ENCODE measurements at regions not wholly inside any gene's neighbourhood (a gene's known extent, or its start where the extent isn't known, plus 50 kb on each side); places are given as distances from the start of the nearest gene placed in this dataset.

DNA sequence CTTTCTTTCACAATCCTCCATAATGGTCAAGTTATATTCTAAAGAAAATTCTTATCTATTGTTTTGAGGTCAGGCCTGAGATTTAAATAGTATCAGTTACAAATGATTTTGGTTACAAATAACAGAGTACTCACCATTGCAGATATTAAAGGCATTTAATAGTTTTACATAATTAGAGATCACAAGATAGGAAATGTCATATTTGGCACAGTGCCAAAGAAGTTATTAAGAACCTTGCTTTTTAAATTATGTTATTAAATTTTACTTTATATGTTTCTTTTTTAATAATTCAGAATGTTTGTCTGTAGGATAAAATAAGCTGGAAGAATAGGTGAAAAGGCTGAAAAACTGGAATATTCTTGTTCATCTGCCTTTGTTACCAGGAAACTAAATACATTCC, 1174.7 kb downstream of the PCDH18 start:
- no TSS peak for BruUV-seq (replicated peaks)
- Histone ChIP-seq H3K27me3 (ENCODE audit: insufficient read depth, low read length) (no peaks in the 10 kb centered on the region), H3K4me2 (ENCODE audit: low read length) (no peak overlapping the region), H3K9me3 (ENCODE audit: control insufficient read depth in 1 of 2, insufficient read depth in 1 of 2, low read depth in 1 of 2, low read length in 2 of 2) (no peaks in the 10 kb centered on the region), H3K79me2 (ENCODE audit: insufficient read depth, low read length) (no peaks in the 10 kb centered on the region), H3K4me3 (replicated peaks in 1 of 2; ENCODE audit: low read depth in 1 of 2, low read length in 2 of 2) (no peak overlapping the region), H4K20me1 (ENCODE audit: insufficient read depth) (no peaks in the 10 kb centered on the region), H3K36me3 (ENCODE audit: control insufficient read depth in 1 of 2, insufficient read depth in 2 of 2, low read length in 2 of 2) (no peaks in the 10 kb centered on the region), H3K27ac (ENCODE audit: low read depth, low read length) (no peak overlapping the region), H3K4me1 (ENCODE audit: control insufficient read depth in 1 of 2, insufficient read depth in 2 of 2, low read length in 2 of 2) (no peaks in the 10 kb centered on the region), H3K9me2 (ENCODE audit: insufficient read depth) (0 out of 2 replicates have a peak, but pooled peaks cover 4% of the 10 kb centered on the region), H3K9ac (ENCODE audit: low read length) (no peak overlapping the region), H2AFZ (ENCODE audit: low read depth, low read length, poor library complexity, severe bottlenecking) (no peak overlapping the region)
- POLR2A ChIA-PET, result no interaction called here
- ATAC-seq (no peak), DNase-seq (ENCODE audit: low read depth, low spot score) (no peak)
- RAD21 ChIA-PET (ENCODE audit: low non-redundant PET in 1 of 2, low total read pairs in 2 of 2, uncharacterized antibody in 2 of 2, unreplicated experiment in 2 of 2), result no interaction called here
- TF ChIP-seq, protein P1, sequence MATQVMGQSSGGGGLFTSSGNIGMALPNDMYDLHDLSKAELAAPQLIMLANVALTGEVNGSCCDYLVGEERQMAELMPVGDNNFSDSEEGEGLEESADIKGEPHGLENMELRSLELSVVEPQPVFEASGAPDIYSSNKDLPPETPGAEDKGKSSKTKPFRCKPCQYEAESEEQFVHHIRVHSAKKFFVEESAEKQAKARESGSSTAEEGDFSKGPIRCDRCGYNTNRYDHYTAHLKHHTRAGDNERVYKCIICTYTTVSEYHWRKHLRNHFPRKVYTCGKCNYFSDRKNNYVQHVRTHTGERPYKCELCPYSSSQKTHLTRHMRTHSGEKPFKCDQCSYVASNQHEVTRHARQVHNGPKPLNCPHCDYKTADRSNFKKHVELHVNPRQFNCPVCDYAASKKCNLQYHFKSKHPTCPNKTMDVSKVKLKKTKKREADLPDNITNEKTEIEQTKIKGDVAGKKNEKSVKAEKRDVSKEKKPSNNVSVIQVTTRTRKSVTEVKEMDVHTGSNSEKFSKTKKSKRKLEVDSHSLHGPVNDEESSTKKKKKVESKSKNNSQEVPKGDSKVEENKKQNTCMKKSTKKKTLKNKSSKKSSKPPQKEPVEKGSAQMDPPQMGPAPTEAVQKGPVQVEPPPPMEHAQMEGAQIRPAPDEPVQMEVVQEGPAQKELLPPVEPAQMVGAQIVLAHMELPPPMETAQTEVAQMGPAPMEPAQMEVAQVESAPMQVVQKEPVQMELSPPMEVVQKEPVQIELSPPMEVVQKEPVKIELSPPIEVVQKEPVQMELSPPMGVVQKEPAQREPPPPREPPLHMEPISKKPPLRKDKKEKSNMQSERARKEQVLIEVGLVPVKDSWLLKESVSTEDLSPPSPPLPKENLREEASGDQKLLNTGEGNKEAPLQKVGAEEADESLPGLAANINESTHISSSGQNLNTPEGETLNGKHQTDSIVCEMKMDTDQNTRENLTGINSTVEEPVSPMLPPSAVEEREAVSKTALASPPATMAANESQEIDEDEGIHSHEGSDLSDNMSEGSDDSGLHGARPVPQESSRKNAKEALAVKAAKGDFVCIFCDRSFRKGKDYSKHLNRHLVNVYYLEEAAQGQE (IDR thresholded peaks at IDR 0.05; ENCODE audit: low read depth), result no peak
- TF ChIP-seq SP1 (IDR thresholded peaks at IDR 0.05; ENCODE audit: low read depth) (no peak), YY1 (IDR thresholded peaks at IDR 0.05; ENCODE audit: extremely low read depth, insufficient replicate concordance, low read depth, low read length) (no peak), JUND (IDR thresholded peaks at IDR 0.05) (no peak), RAD21 (IDR thresholded peaks at IDR 0.05; ENCODE audit: low read depth) (no peak), ELF1 (IDR thresholded peaks at IDR 0.05; ENCODE audit: borderline replicate concordance, low read depth) (no peak), POLR2A (IDR thresholded peaks at IDR 0.05; ENCODE audit: borderline replicate concordance, extremely low read depth, insufficient read depth, insufficient read length) (no peak), SRF (IDR thresholded peaks at IDR 0.05; ENCODE audit: low read depth) (no peak), EZH2phosphoT487 (IDR thresholded peaks at IDR 0.05; ENCODE audit: borderline replicate concordance) (no peak), TCF7L2 (IDR thresholded peaks at IDR 0.05; ENCODE audit: borderline replicate concordance, extremely low read depth, insufficient read depth, insufficient read length) (no peak), ZFX (IDR thresholded peaks at IDR 0.05) (no peak), FOSL1 (IDR thresholded peaks at IDR 0.05; ENCODE audit: low read depth) (no peak)
- TF ChIP-seq, protein P2, sequence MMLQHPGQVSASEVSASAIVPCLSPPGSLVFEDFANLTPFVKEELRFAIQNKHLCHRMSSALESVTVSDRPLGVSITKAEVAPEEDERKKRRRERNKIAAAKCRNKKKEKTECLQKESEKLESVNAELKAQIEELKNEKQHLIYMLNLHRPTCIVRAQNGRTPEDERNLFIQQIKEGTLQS (IDR thresholded peaks at IDR 0.05), result no peak
- TF ChIP-seq, protein P3, sequence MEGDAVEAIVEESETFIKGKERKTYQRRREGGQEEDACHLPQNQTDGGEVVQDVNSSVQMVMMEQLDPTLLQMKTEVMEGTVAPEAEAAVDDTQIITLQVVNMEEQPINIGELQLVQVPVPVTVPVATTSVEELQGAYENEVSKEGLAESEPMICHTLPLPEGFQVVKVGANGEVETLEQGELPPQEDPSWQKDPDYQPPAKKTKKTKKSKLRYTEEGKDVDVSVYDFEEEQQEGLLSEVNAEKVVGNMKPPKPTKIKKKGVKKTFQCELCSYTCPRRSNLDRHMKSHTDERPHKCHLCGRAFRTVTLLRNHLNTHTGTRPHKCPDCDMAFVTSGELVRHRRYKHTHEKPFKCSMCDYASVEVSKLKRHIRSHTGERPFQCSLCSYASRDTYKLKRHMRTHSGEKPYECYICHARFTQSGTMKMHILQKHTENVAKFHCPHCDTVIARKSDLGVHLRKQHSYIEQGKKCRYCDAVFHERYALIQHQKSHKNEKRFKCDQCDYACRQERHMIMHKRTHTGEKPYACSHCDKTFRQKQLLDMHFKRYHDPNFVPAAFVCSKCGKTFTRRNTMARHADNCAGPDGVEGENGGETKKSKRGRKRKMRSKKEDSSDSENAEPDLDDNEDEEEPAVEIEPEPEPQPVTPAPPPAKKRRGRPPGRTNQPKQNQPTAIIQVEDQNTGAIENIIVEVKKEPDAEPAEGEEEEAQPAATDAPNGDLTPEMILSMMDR (IDR thresholded peaks at IDR 0.05 in 2 of 3, conservative IDR thresholded peaks at IDR 0.05 in 1 of 3; ENCODE audit: borderline replicate concordance in 1 of 3, insufficient read depth in 1 of 3, low read depth in 2 of 3, low read length in 2 of 3), result no peak
- TF ChIP-seq, protein P4, sequence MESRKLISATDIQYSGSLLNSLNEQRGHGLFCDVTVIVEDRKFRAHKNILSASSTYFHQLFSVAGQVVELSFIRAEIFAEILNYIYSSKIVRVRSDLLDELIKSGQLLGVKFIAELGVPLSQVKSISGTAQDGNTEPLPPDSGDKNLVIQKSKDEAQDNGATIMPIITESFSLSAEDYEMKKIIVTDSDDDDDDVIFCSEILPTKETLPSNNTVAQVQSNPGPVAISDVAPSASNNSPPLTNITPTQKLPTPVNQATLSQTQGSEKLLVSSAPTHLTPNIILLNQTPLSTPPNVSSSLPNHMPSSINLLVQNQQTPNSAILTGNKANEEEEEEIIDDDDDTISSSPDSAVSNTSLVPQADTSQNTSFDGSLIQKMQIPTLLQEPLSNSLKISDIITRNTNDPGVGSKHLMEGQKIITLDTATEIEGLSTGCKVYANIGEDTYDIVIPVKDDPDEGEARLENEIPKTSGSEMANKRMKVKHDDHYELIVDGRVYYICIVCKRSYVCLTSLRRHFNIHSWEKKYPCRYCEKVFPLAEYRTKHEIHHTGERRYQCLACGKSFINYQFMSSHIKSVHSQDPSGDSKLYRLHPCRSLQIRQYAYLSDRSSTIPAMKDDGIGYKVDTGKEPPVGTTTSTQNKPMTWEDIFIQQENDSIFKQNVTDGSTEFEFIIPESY (IDR thresholded peaks at IDR 0.05; ENCODE audit: extremely low read depth, insufficient replicate concordance, low read length), result no peak
- TF ChIP-seq, protein P5, sequence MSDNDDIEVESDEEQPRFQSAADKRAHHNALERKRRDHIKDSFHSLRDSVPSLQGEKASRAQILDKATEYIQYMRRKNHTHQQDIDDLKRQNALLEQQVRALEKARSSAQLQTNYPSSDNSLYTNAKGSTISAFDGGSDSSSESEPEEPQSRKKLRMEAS (IDR thresholded peaks at IDR 0.05), result no peak
- intact Hi-C loops (cut with micrococcal nuclease), result no loop called here
- CTCF ChIA-PET, result no interaction called here

Data from HCT116 (cell line).